Skin of body (tissue), 1 donor: ENCODE measurements at regions not wholly inside any gene's neighbourhood (a gene's known extent, or its start where the extent isn't known, plus 50 kb on each side); places are given as distances from the start of the nearest gene placed in this dataset.
"Not testable (repeated sequence)": the region's sequence is repeated elsewhere in the genome, so short reads cannot be mapped to it uniquely, and the experiment has no call there.

ENCODE experiments used
- DNase-seq: peaks from one replicate; lab custom pipeline; 2025; lab: John Stamatoyannopoulos, UW

DNA sequence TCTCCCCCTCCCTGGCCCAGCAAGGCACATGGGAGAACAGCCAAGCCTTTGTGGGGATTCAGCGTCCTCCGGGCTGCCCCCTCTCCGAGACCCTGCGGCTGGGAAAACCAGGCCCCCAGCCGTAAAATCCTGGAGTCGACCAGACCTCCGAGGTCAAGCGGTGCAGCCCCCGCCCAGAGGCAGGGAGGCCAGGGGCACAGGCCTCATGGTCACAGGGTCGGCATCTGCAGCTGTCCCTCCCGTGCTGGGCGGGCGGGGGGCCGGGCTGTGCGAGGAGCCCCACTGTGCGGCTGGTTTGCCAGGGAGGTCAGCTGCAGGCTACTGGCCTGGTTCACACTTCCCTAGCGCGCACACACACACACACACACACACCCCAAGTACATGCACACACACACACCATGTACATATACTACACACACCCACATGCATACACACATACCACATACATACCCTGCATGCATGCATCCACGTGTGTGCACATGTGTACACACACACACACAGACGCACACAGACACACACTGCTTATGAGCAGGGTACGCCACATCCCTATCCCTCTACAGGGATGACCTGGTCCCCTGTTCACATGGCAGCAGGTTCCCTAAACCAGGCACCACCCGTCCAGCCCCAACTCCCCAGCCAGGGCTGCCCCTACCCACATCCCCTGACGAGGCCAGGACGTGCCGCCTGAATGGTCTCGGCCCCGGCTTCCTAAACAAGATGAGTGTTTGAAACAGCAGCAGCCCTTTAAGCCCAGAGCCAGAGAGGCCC lies 108.9 kb upstream of the CIBAR2 start:
- no peak for DNase-seq

GRCh38 chr16:85221771-85222154 lies 109.5 kb upstream of the CIBAR2 start:
- DNase-seq, result no peak

- DNase-seq, result no peak
Measured at GRCh38 chr16:85222155-85222863, 110.0 kb upstream of the CIBAR2 start.

DNA sequence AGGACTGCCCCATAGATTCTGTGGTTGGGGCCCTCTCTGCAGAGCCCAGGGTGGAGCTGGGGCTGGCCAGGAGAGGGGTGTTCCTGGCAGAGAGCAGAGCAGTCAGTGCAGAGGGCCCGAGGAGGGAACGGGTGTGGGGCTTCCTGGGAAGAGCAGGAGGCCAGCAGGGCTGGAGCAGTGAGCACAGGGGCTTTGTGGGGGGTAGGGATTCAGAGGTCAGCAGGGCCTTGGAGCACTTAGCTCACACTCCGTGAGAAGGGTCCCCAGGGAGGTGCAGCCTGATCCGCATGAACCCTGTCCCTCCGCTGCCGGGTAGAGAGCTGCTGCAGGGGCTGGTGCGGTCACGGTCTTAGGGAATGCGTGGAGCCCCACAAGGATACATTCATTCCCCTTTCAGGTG lies 113.0 kb upstream of the CIBAR2 start:
- DNase-seq, result no peak

DNA sequence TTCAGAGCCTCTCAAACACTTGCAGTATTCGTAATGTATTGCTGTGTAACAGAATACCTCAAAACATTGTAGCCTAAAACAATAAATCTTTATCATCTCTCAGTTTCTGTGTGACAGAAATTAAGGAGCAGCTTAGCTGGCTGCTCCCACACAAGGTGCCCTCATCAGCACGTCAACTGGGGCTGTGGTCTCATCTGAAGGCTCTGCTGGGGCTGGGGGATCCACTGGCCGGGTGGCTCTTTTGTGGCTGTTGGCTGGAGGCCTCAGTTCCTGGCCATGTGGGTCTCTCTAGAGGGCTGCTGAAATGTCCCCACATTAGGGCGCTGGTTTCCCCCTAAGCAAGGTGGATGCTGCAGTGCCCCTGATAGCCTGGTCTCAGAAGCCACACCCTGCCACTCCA lies 113.4 kb upstream of the CIBAR2 start:
- no peak for DNase-seq

DNA sequence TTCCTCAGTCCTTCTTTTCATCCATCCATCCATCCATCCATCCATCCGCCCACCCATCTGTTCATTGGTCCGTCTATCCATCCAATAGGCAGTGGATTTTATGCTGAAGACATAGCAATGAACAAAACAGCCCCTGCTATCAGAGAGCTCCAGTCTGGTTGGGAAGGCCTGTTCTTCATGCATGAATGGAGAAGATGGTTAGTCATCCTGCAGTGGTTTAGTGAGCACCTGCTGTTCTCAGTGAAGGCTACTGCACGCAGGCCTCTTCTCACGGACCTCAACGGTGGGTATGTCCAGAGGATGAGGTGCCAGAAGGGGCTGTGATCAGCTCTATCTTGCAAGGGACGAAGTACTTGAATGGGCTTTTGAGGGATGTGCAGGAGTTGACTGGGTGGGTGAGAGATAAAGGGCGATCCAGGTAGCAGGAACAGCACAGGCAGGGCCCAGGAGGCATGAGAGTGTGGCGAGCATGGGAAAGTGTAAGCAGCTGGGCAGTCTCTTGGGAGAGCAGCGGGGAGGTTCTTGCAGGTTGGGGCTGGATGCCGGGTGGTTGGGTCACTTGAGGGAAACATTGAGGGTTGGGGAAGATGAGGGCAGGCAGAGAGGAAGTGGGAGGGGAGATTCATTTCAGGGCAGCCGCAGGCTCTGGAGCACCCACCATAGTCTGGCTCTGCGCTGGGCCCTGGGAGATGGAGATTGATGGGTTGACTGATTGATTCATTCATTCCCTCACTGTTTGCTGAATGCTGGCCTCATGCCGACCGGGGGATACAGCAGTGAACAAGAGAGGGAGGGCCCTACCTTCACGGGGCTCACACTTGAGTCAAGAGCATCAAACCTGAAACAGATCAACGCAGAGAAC lies 115.0 kb upstream of the CIBAR2 start:
- no peak for DNase-seq

- DNase-seq, result no peak
Measured at GRCh38 chr16:85227946-85228862, 115.9 kb upstream of the CIBAR2 start.

GRCh38 chr16:85228970-85229430 lies 116.7 kb upstream of the CIBAR2 start:
- no peak for DNase-seq

DNA sequence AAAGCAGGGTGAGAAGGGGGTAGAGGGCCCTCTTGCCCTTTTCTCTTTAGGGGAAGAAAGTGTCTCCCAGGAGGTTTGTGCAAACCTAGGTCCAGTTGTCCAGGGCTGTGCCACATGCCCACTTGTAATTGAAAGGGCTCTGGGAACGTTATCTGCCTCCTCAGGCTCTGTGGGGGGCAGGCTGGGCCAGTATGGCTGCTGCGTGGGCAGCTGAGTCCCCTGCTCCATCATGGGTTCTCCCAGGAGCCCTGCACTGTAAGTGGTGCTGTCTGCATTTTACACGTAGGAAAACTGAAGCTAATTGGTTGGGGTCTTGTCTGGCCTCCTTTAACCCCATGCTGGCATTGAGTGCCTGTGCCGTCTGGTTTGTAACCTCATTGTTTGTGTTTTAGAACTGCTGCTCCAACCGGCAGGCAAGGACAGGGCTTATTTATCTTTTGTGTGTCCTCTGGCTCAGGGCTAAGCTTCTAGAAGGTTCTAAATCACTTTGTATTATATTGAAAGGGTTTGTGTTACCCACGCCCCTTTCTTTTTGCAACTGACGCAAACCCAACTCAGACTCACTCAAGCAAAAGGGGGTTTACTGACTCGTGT lies 117.7 kb upstream of the CIBAR2 start:
- DNase-seq, result no peak

DNA sequence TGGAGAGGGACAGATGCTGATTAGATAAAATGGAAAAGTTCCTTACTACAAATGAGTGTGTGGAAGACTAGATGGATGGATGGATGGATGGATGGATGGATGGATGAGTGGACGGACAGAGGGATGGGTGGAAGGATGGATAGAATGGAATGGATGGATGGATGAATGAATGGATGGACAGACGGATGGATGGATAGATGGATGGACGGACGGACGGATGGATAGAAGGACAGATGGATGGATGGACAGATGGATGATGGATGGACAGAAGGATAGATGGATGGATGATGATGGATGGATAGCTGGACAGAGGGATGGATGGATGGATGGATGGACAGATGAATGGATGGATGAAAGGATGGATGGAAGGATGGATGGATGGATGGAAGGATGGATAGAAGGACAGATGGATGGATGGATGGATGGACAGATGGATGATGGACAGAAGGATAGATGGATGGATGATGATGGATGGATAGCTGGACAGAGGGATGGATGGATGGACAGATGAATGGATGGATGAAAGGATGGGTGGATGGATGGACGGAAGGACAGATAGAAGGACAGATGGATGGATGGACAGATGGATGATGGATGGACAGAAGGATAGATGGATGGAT lies 118.6 kb upstream of the CIBAR2 start:
- not testable (repeated sequence) for DNase-seq

GRCh38 chr16:85231959-85232358 lies 119.7 kb upstream of the CIBAR2 start:
- peak; percentile 37 for DNase-seq

GRCh38 chr16:85232369-85233142 lies 120.3 kb upstream of the CIBAR2 start:
- no peak for DNase-seq

- no peak for DNase-seq
Measured at GRCh38 chr16:85233516-85233915, 121.2 kb upstream of the CIBAR2 start.

DNA sequence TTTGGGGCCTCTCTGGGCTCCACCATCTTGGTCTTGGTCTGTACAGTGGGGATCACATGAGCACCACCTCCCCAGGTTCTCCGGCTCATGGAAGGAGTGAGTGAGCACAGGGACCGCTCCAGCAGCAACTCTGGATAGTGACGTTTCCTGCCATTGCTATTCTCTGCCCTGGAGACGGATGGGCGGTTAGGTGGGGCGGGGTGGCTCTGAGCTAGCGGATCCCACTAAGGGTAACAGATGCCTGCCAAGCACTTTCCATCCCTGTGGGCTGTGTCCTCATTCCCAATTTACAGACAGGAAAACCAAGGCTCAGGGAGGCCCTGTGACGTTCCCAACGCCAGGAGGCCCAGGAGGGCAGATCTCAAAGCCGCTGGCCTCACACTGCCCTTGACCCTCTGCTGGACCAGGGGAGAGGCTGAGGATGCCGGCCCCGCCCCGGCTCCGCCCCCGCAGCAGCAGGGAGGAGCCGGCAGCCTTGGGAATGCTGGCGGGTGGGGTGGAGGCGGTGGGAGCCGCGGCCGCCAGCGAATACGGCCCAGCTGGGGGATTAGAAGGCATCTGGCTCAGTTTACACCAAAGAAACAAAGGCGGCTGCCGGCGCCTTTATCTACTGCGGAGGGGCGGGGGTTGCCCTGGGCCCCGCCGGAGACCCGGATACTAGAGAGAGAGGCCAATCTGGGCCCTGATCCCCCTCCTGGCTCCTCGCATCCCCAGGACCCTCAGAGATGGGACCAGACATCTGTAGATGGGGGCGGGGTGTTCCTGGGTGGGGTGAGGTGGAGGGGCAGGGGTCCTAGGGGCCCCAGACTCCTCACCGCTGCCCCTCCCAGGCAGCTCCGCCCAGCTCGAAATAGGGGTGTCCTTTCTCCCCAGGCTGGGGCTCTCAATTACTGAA lies 122.3 kb upstream of the CIBAR2 start:
- DNase-seq, result peak; percentile 89

DNA sequence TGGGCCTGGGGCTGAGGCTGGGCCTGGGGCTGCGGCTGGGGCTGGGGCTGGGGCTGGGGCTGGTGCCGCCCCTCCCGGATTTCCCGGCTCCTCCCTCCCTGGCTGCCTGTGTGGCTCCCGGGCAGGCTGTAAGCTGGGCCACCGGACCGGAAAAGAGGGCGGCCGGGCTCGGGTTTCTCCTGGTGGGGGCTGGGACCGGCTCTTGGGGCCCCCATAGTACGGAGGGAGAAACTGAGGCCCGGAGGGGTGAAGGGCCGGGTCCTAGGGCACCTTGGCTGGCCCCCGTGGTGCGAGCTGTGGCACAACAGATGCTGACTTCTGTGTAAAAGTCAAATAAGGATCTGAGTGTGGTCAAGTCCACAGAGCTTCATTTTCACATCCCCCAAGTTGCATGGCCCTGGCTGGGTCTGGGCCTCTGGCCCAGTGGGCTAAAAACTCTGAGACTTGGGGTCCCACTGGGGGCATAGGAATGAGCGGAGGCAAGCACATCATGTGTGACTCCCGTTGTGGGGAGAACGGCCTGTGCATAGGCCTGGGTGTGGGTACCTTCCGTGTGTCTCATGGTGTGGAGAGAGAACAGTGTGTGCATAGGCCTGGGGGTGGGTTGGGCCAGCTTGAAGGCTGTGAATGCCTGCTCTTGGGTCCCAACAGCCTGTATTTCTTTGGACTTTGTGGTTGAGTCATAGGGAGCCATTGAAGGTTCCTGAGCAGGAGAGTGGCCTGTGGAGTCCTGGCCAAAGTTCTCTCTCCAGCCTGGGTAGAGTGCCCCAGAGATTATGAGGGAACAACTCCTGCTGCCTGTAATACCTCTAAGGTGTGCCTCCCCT lies 123.9 kb upstream of the CIBAR2 start:
- no peak for DNase-seq

- no peak for DNase-seq
Measured at GRCh38 chr16:85236818-85237150, 124.5 kb upstream of the CIBAR2 start.

DNA sequence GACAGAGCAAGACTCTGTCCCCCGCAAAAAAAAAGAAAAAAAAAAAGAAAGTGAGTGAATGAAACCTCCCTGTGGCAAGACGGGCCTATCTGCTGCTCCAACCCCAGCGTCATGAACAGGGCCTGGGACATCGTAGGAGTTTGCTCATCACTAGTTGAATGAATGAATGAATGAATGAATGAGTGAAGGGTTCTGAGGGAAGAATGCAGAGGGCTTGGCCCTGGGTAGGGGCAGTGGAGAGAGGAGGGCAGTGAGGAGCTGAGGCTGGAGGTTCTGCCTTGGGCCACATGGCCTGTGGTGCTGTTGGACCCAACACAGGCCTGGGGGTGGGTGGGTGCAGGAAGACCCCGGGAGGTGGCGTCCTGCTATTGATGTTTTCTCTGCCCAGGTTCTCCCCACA lies 125.5 kb upstream of the CIBAR2 start:
- DNase-seq, result no peak
